Colonic mucosa (tissue), 4 donors: ENCODE measurements at regions not wholly inside any gene's neighbourhood (a gene's known extent, or its start where the extent isn't known, plus 50 kb on each side); places are given as distances from the start of the nearest gene placed in this dataset.

Experiments used
- DNase-seq: peaks from one replicate; pipeline ENCODE4 v3.0.0-alpha.2; 2020
- H3K27ac ChIP-seq: fragments of 200-600 bp; one replicate; pipeline ENCODE4 v1.8.0; 2021
- H3K27me3 ChIP-seq: fragments of 200-600 bp; one replicate; pipeline ENCODE4 v1.8.0; 2021
- H3K36me3 ChIP-seq: fragments of 200-600 bp; one replicate; pipeline ENCODE4 v1.8.0; 2021
- H3K4me1 ChIP-seq: fragments of 200-600 bp; one replicate; pipeline ENCODE4 v1.8.0; 2021; ENCODE audit warnings: mild to moderate bottlenecking
- H3K4me3 ChIP-seq: fragments of 200-600 bp; one replicate; pipeline ENCODE4 v1.8.0; 2021
- H3K9ac ChIP-seq, 2 donors: one replicate each; pipeline ENCODE4 v1.7.0; 2013; ENCODE audit warnings: control low read depth in 2 of 2, low read depth in 2 of 2, low read length in 2 of 2
- H3K9me3 ChIP-seq: fragments of 200-600 bp; one replicate; pipeline ENCODE4 v1.8.0; 2021
- intact Hi-C: fragments of 100-400 bp; cut with DNase I; formaldehyde crosslinking; loops from one replicate; pipeline ENCODE4 v1.14.1; 2022
- TF ChIP-seq, protein P1 (sequence below): fragments of 200-600 bp; IDR thresholded peaks from one replicate; pipeline ENCODE4 v1.8.0; 2022; ENCODE audit warnings: antibody characterized with exemption, mild to moderate bottlenecking
- donor health status: healthy.
- donor health status: DM: no; HTN: no; CAD: no.
- donor health status: DM: no; HTN: no; CAD: no.

DNA sequence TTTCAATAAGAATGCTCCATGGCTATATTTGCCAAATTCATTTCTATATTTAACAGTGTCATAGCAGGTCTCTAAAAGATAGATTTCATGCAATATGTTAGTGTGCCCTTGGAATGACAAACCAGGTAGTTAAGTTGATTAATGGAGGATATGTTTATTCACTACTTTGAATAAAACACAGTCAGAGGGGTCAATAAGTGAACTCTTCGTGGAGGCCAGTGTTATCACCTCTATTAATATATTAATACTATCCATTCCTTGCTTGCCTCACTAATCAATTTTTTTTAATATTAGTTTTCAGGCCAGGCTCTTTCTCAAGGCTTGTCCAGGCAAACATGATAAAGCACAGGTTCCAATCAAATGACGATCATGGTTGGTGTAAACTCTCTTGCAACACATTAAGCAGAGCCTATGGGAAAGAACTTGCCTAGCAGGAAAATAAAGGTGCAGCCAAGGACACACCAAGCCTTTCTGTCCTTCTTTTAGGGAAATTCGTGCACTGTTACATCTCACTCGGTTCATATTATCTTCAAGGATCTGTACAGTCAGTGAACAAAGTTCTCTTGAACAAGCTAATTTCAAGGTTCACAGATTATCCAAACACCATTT is 144.7 kb downstream of the DCK start:
- Histone ChIP-seq H3K4me3 (no peak overlapping the region), H3K27me3 (no peaks in the 10 kb centered on the region), H3K4me1 (no peaks in the 10 kb centered on the region), H3K27ac (no peak overlapping the region), H3K36me3 (no peaks in the 10 kb centered on the region), H3K9me3 (no peaks in the 10 kb centered on the region), H3K9ac (no peak overlapping the region)
- intact Hi-C loops, result no loop called here
- no peak for DNase-seq
- TF ChIP-seq, protein P1, sequence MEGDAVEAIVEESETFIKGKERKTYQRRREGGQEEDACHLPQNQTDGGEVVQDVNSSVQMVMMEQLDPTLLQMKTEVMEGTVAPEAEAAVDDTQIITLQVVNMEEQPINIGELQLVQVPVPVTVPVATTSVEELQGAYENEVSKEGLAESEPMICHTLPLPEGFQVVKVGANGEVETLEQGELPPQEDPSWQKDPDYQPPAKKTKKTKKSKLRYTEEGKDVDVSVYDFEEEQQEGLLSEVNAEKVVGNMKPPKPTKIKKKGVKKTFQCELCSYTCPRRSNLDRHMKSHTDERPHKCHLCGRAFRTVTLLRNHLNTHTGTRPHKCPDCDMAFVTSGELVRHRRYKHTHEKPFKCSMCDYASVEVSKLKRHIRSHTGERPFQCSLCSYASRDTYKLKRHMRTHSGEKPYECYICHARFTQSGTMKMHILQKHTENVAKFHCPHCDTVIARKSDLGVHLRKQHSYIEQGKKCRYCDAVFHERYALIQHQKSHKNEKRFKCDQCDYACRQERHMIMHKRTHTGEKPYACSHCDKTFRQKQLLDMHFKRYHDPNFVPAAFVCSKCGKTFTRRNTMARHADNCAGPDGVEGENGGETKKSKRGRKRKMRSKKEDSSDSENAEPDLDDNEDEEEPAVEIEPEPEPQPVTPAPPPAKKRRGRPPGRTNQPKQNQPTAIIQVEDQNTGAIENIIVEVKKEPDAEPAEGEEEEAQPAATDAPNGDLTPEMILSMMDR, result no peak

DNA sequence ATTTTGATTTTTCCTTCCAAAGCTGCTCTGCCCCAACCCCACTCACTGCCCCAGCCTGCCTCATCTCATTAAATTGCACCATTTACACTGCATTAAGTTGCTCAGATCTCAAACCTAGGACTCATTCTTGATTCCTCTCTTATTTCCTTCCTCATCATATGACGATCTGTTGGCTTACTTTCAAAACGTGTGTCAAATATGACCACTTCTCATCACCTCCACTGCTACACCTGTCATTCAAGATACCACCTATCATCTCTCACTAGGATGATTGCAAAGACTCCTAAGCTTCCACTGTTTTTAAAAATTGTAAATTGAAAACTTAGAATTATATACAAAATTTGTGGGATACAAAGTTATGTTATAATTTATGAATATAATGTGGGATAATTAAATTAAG is 147.1 kb downstream of the DCK start:
- H3K27ac ChIP-seq, result no peak overlapping the region
- H3K4me3 ChIP-seq, result no peak overlapping the region
- DNase-seq, result no peak
- intact Hi-C loops, result no loop called here
- no peak overlapping the region for H3K9ac ChIP-seq
- H3K27me3 ChIP-seq, result no peaks in the 10 kb centered on the region
- TF ChIP-seq, protein P1, result no peak
- no peaks in the 10 kb centered on the region for H3K9me3 ChIP-seq
- H3K4me1 ChIP-seq, result no peaks in the 10 kb centered on the region
- H3K36me3 ChIP-seq, result no peaks in the 10 kb centered on the region

- no peaks in the 10 kb centered on the region for H3K4me1 ChIP-seq
- DNase-seq, result no peak
- TF ChIP-seq, protein P1, result no peak
- no peaks in the 10 kb centered on the region for H3K27me3 ChIP-seq
- no peaks in the 10 kb centered on the region for H3K9me3 ChIP-seq
- no peak overlapping the region for H3K27ac ChIP-seq
- intact Hi-C loops, result no loop called here
- H3K36me3 ChIP-seq, result no peaks in the 10 kb centered on the region
- H3K9ac ChIP-seq, result no peak overlapping the region
- no peak overlapping the region for H3K4me3 ChIP-seq
These were observed 147.7 kb downstream of the DCK start for GRCh38 chr4:71141125-71141524.

DNA sequence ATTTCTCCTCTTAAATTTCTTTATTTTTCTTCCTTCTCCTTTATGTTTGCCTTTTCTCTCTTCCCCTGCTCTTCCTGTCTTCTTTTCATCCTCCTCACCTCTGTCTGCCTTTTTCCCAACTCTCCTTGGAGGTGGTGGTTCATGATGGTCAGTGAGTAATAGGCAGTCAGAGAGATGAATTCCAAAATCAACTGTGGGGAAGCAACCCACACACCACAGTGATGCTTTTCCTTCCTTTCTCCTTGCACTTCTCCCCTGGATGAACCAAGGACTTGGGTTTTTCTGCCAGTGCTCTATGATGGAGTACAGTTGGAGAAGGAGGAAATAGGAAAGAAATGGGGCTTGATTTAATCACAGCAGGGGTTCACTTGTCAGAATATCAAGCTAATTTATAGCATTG is 153.8 kb downstream of the DCK start:
- Histone ChIP-seq H3K4me3 (no peak overlapping the region), H3K9me3 (no peaks in the 10 kb centered on the region), H3K36me3 (no peaks in the 10 kb centered on the region), H3K9ac (no peak overlapping the region), H3K27ac (no peak overlapping the region), H3K4me1 (no peaks in the 10 kb centered on the region), H3K27me3 (no peaks in the 10 kb centered on the region)
- DNase-seq, result no peak
- TF ChIP-seq, protein P1, result no peak
- intact Hi-C loops, result no loop called here

DNA sequence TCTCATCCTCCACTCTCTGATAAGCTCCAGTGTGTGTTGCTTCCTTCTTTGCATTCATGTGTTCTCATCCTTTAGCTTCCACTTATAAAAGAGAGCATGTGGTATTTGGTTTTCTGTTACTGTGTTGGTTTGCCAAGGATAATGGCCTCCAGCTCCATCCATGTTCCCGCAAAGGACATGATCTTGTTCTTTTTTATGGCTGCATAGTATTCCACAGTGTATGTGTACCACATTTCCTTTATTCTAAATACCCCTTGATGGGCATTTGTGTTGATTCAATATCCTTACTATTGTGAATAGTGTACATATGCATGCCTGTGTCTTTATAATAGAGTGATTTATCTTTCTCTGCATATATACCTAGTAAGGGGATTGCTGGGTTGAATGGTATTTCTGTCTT is 155.1 kb downstream of the DCK start:
- no peak overlapping the region for H3K27ac ChIP-seq
- H3K9me3 ChIP-seq, result no peaks in the 10 kb centered on the region
- no peak for DNase-seq
- no peaks in the 10 kb centered on the region for H3K27me3 ChIP-seq
- intact Hi-C loops, result no loop called here
- no peak overlapping the region for H3K9ac ChIP-seq
- H3K4me3 ChIP-seq, result no peak overlapping the region
- H3K4me1 ChIP-seq, result no peaks in the 10 kb centered on the region
- no peaks in the 10 kb centered on the region for H3K36me3 ChIP-seq
- TF ChIP-seq, protein P1, result no peak
